H1 (cell line): ENCODE measurements at regions not wholly inside any gene's neighbourhood (a gene's known extent, or its start where the extent isn't known, plus 50 kb on each side); places are given as distances from the start of the nearest gene placed in this dataset.

Experiments
- CEBPB ChIP-seq: IDR thresholded peaks from 2 replicates; pipeline ENCODE4 v1.6.1; 2012; ENCODE audit warnings: low read depth, low read length
- CREB1 ChIP-seq: IDR thresholded peaks from 2 replicates; pipeline ENCODE4 v1.6.1; 2012; ENCODE audit warnings: inconsistent platforms
- MAFK ChIP-seq: IDR thresholded peaks from 2 replicates; pipeline ENCODE4 v1.6.1; 2012; ENCODE audit warnings: low read depth, mild to moderate bottlenecking, improper control_type of control experiment, low read length
- RBBP5 ChIP-seq: IDR thresholded peaks from 2 replicates; pipeline ENCODE4 v1.7.1; 2012; ENCODE audit warnings: low read depth, mild to moderate bottlenecking, inconsistent platforms, low read length, moderate library complexity, borderline replicate concordance
- SIRT6 ChIP-seq: IDR thresholded peaks from one replicate; pipeline ENCODE4 v1.7.1; 2012; ENCODE audit warnings: low read length, inconsistent platforms
- TAF1 ChIP-seq: IDR thresholded peaks from 2 replicates; pipeline ENCODE4 v1.6.1; 2011; ENCODE audit warnings: mild to moderate bottlenecking, low read depth, low read length
- TBP ChIP-seq: IDR thresholded peaks from 2 replicates; pipeline ENCODE4 v1.6.1; 2011; ENCODE audit warnings: low read depth, low read length, improper control_type of control experiment
- TF ChIP-seq, protein P1 (sequence below): fragments of 300-600 bp; sonication (generic); IDR thresholded peaks from 2 replicates; pipeline ENCODE4 v1.7.1; 2012; ENCODE audit warnings: low read length, moderate library complexity, mild to moderate bottlenecking, inconsistent platforms; ENCODE audit not compliant: insufficient replicate concordance
- TF ChIP-seq, protein P2 (sequence below): IDR thresholded peaks from 2 replicates; pipeline ENCODE4 v1.6.1; 2012; ENCODE audit warnings: inconsistent platforms

DNA sequence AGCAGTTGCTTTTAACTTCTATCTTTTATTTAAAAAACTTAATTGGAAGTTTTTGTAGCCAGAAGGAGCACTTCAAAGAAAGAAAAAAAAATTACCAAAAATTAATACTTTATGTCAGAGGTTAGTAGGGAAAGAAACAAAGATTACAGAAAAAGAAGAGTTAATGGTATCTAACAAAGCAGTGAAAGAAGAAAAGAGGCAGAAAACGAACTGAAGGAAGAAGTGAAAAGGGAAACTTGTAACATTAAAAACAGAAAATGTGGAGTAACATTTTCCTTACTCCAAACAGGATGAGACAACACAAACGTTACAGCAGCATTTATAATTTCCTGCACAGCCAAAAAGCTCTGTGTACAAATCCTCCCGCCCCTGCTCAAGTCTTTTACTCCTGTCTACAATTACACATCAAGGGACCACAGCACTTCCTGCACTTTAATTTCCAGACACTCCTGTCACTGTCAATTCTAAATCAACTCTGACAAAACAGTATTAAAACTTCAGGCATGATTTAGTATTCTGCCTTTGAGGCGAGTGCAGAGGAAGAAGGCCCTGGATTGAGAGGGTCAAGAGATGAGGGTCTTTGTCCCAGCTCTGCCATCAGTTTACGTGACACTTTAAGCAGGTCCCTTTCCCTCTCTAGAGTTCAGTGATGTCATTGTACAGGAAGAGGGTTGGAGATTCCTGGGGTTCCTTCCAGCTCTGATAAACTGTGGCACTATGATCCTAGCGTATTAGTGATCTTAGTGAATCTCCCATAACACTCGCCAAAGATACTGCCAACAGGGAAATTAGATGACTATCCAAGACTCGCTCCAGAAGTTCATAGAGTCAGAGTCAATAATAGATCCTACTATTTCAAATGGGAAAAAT, 53.2 kb upstream of the LSM14A start (continued):
- no peak for TF ChIP-seq TAF1
- no peak for TF ChIP-seq CREB1
- no peak for TF ChIP-seq CEBPB
- TF ChIP-seq RBBP5, result no peak
- TF ChIP-seq, protein P1, sequence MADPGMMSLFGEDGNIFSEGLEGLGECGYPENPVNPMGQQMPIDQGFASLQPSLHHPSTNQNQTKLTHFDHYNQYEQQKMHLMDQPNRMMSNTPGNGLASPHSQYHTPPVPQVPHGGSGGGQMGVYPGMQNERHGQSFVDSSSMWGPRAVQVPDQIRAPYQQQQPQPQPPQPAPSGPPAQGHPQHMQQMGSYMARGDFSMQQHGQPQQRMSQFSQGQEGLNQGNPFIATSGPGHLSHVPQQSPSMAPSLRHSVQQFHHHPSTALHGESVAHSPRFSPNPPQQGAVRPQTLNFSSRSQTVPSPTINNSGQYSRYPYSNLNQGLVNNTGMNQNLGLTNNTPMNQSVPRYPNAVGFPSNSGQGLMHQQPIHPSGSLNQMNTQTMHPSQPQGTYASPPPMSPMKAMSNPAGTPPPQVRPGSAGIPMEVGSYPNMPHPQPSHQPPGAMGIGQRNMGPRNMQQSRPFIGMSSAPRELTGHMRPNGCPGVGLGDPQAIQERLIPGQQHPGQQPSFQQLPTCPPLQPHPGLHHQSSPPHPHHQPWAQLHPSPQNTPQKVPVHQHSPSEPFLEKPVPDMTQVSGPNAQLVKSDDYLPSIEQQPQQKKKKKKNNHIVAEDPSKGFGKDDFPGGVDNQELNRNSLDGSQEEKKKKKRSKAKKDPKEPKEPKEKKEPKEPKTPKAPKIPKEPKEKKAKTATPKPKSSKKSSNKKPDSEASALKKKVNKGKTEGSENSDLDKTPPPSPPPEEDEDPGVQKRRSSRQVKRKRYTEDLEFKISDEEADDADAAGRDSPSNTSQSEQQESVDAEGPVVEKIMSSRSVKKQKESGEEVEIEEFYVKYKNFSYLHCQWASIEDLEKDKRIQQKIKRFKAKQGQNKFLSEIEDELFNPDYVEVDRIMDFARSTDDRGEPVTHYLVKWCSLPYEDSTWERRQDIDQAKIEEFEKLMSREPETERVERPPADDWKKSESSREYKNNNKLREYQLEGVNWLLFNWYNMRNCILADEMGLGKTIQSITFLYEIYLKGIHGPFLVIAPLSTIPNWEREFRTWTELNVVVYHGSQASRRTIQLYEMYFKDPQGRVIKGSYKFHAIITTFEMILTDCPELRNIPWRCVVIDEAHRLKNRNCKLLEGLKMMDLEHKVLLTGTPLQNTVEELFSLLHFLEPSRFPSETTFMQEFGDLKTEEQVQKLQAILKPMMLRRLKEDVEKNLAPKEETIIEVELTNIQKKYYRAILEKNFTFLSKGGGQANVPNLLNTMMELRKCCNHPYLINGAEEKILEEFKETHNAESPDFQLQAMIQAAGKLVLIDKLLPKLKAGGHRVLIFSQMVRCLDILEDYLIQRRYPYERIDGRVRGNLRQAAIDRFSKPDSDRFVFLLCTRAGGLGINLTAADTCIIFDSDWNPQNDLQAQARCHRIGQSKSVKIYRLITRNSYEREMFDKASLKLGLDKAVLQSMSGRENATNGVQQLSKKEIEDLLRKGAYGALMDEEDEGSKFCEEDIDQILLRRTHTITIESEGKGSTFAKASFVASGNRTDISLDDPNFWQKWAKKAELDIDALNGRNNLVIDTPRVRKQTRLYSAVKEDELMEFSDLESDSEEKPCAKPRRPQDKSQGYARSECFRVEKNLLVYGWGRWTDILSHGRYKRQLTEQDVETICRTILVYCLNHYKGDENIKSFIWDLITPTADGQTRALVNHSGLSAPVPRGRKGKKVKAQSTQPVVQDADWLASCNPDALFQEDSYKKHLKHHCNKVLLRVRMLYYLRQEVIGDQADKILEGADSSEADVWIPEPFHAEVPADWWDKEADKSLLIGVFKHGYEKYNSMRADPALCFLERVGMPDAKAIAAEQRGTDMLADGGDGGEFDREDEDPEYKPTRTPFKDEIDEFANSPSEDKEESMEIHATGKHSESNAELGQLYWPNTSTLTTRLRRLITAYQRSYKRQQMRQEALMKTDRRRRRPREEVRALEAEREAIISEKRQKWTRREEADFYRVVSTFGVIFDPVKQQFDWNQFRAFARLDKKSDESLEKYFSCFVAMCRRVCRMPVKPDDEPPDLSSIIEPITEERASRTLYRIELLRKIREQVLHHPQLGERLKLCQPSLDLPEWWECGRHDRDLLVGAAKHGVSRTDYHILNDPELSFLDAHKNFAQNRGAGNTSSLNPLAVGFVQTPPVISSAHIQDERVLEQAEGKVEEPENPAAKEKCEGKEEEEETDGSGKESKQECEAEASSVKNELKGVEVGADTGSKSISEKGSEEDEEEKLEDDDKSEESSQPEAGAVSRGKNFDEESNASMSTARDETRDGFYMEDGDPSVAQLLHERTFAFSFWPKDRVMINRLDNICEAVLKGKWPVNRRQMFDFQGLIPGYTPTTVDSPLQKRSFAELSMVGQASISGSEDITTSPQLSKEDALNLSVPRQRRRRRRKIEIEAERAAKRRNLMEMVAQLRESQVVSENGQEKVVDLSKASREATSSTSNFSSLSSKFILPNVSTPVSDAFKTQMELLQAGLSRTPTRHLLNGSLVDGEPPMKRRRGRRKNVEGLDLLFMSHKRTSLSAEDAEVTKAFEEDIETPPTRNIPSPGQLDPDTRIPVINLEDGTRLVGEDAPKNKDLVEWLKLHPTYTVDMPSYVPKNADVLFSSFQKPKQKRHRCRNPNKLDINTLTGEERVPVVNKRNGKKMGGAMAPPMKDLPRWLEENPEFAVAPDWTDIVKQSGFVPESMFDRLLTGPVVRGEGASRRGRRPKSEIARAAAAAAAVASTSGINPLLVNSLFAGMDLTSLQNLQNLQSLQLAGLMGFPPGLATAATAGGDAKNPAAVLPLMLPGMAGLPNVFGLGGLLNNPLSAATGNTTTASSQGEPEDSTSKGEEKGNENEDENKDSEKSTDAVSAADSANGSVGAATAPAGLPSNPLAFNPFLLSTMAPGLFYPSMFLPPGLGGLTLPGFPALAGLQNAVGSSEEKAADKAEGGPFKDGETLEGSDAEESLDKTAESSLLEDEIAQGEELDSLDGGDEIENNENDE, result no peak
- TF ChIP-seq, protein P2, sequence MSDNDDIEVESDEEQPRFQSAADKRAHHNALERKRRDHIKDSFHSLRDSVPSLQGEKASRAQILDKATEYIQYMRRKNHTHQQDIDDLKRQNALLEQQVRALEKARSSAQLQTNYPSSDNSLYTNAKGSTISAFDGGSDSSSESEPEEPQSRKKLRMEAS, result no peak
- no peak for TF ChIP-seq SIRT6
- TF ChIP-seq MAFK, result no peak
- no peak for TF ChIP-seq TBP
